Activated B cell treated with CpG ODN at 0.5 μM for 24 hours (primary cell): ENCODE measurements at regions not wholly inside any gene's neighbourhood (a gene's known extent, or its start where the extent isn't known, plus 50 kb on each side); places are given as distances from the start of the nearest gene placed in this dataset.

ENCODE experiments used
- ATAC-seq: fragments of 200-7000 bp; cut with Tn5 transposase; one replicate; pipeline ENCODE4 v1.10.0; 2021; ENCODE audit warnings: low read depth, mild to moderate bottlenecking, moderate library complexity
- CTCF ChIA-PET: fragments of 350-600 bp; sonication (Branson Sonifier 250); formaldehyde crosslinking; loops from one replicate; lab custom pipeline; 2021; ENCODE audit warnings: antibody characterized with exemption; lab: Charles Lee
- POLR2A ChIA-PET: fragments of 350-600 bp; sonication (Branson Sonifier 250); formaldehyde crosslinking; loops from one replicate; lab custom pipeline; 2021; ENCODE audit warnings: antibody characterized with exemption; lab: Charles Lee
- DNase-seq: peaks from one replicate; pipeline ENCODE4 v3.0.0; 2022
- H3K27ac Mint-ChIP-seq: one replicate; pipeline ENCODE4 v1.8.0; 2020; ENCODE audit warnings: mixed read lengths
- H3K27me3 Mint-ChIP-seq: one replicate; pipeline ENCODE4 v1.8.0; 2021; ENCODE audit warnings: mixed read lengths
- H3K36me3 Mint-ChIP-seq: one replicate; pipeline ENCODE4 v1.8.0; 2021; ENCODE audit warnings: low read depth, mixed read lengths
- H3K4me1 Mint-ChIP-seq: one replicate; pipeline ENCODE4 v1.8.0; 2021; ENCODE audit warnings: mixed read lengths
- H3K4me3 Mint-ChIP-seq: one replicate; pipeline ENCODE4 v1.8.0; 2020; ENCODE audit warnings: mild to moderate bottlenecking, mixed read lengths
- H3K9me3 Mint-ChIP-seq: one replicate; pipeline ENCODE4 v1.8.0; 2020; ENCODE audit warnings: mixed read lengths
- CTCF ChIP-seq: fragments of 200-600 bp; IDR thresholded peaks from one replicate; pipeline ENCODE4 v1.8.0; 2022; ENCODE audit warnings: antibody characterized with exemption, mild to moderate bottlenecking
- intact Hi-C: fragments of 100-400 bp; cut with micrococcal nuclease; formaldehyde crosslinking; loops from one replicate; pipeline ENCODE4 v1.15.1; 2024

- ATAC-seq (no peak), DNase-seq (no peak)
- Mint-ChIP-seq H3K27me3 (no peaks in the 10 kb centered on the region), H3K27ac (no peak overlapping the region), H3K36me3 (no peaks in the 10 kb centered on the region), H3K9me3 (peaks cover 4% of the 10 kb centered on the region), H3K4me1 (no peaks in the 10 kb centered on the region), H3K4me3 (no peak overlapping the region)
- ChIA-PET CTCF (no interaction called here), POLR2A (no interaction called here)
- intact Hi-C loops = no loop called here
- no peak for TF ChIP-seq CTCF
These were observed 530.8 kb upstream of the BCHE start for GRCh38 chr3:166367947-166368533.

GRCh38 chr3:166362698-166363097 lies 525.5 kb upstream of the BCHE start:
- ChIA-PET POLR2A (no interaction called here), CTCF (no interaction called here)
- DNase-seq = no peak
- no peaks in the 10 kb centered on the region for H3K27me3 Mint-ChIP-seq
- no peak overlapping the region for H3K4me3 Mint-ChIP-seq
- no peaks in the 10 kb centered on the region for H3K9me3 Mint-ChIP-seq
- H3K36me3 Mint-ChIP-seq = no peaks in the 10 kb centered on the region
- no peak overlapping the region for H3K27ac Mint-ChIP-seq
- no peak for TF ChIP-seq CTCF
- intact Hi-C loops = no loop called here
- no peak for ATAC-seq
- H3K4me1 Mint-ChIP-seq = no peaks in the 10 kb centered on the region

- ChIA-PET CTCF (no interaction called here), POLR2A (no interaction called here)
- H3K4me1 Mint-ChIP-seq = no peaks in the 10 kb centered on the region
- no peak for DNase-seq
- no peak for TF ChIP-seq CTCF
- no peak for ATAC-seq
- no peak overlapping the region for H3K4me3 Mint-ChIP-seq
- intact Hi-C loops = no loop called here
- H3K36me3 Mint-ChIP-seq = no peaks in the 10 kb centered on the region
- H3K27ac Mint-ChIP-seq = no peak overlapping the region
- H3K27me3 Mint-ChIP-seq = no peaks in the 10 kb centered on the region
- H3K9me3 Mint-ChIP-seq = no peaks in the 10 kb centered on the region
These were observed 523.5 kb upstream of the BCHE start for GRCh38 chr3:166360720-166361119.

- POLR2A ChIA-PET = no interaction called here
- H3K9me3 Mint-ChIP-seq = peaks cover 24% of the 10 kb centered on the region
- no peak overlapping the region for H3K27ac Mint-ChIP-seq
- intact Hi-C loops = no loop called here
- H3K4me1 Mint-ChIP-seq = no peaks in the 10 kb centered on the region
- no peaks in the 10 kb centered on the region for H3K36me3 Mint-ChIP-seq
- CTCF ChIA-PET = no interaction called here
- no peak for TF ChIP-seq CTCF
- no peaks in the 10 kb centered on the region for H3K27me3 Mint-ChIP-seq
- DNase-seq = no peak
- H3K4me3 Mint-ChIP-seq = no peak overlapping the region
- ATAC-seq = no peak
These were observed 514.2 kb upstream of the BCHE start for GRCh38 chr3:166351461-166351860.

- Mint-ChIP-seq H3K27me3 (no peaks in the 10 kb centered on the region), H3K4me3 (no peak overlapping the region), H3K9me3 (peaks cover 7% of the 10 kb centered on the region), H3K36me3 (no peaks in the 10 kb centered on the region), H3K4me1 (no peaks in the 10 kb centered on the region), H3K27ac (no peak overlapping the region)
- ATAC-seq (no peak), DNase-seq (no peak)
- ChIA-PET CTCF (no interaction called here), POLR2A (no interaction called here)
- intact Hi-C loops = no loop called here
- TF ChIP-seq CTCF = no peak
These were observed 503.5 kb upstream of the BCHE start for GRCh38 chr3:166340604-166341266.
